IPS-18a (cell line): ENCODE measurements at regions not wholly inside any gene's neighbourhood (a gene's known extent, or its start where the extent isn't known, plus 50 kb on each side); places are given as distances from the start of the nearest gene placed in this dataset.

ENCODE experiments used
- H3K27ac ChIP-seq: one replicate; pipeline ENCODE4 v1.5.1; 2013; ENCODE audit warnings: low read length
- H3K27me3 ChIP-seq: one replicate; pipeline ENCODE4 v1.6.1; 2013; ENCODE audit warnings: mild to moderate bottlenecking, low read length; ENCODE audit not compliant: control insufficient read depth, insufficient read depth
- H3K36me3 ChIP-seq: one replicate; pipeline ENCODE4 v1.6.1; 2013; ENCODE audit warnings: low read depth, low read length; ENCODE audit not compliant: control insufficient read depth
- H3K4me1 ChIP-seq: one replicate; pipeline ENCODE4 v1.6.1; 2013; ENCODE audit warnings: low read depth, low read length; ENCODE audit not compliant: control insufficient read depth
- H3K4me3 ChIP-seq: one replicate; pipeline ENCODE4 v1.5.1; 2013; ENCODE audit warnings: low read length
- H3K9ac ChIP-seq: one replicate; pipeline ENCODE4 v1.6.1; 2013; ENCODE audit warnings: mild to moderate bottlenecking, low read length, moderate library complexity
- H3K9me3 ChIP-seq: one replicate; pipeline ENCODE4 v1.6.1; 2013; ENCODE audit warnings: low read depth, low read length; ENCODE audit not compliant: control insufficient read depth

DNA sequence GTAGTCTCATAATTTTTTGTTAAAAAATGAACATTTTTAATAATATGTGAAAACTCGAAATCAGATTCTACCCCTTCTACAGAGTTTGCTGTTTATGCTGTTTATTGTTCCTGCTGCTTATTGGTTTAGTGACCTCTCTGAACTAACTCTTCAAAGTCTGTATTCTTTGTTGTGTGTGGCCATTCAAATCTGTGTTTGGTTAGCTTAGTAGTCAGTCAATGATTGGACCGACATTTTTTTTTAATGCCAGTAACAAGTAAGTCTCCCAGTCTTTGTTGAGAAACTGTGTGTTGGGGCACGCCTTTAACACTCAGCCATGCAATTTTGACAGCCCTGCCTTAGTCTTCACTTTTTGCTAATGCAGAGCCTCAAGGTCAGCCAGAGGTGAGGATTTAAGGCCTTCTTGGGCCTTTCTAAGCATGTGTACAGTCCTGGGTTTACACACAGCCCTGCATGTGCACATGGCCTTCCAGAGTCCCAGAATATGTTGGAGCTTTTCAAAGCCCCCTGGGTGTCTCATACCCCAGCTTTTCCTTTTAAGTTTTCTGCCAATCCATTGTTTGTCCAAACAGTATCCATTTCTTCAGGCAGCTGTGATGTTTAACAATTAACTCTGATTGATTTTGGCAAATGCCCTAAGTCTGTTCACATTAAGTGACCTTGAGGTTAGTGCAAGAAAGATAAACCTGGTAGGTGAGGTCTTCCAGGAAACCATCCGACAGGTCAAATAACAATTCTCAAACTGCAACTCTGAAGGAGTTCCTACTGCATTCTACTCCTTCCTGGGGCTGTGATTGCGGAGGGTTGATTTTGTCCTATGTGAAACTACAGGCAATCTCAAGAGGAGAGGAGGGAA is 389.3 kb downstream of the PMP22 start:
- Histone ChIP-seq H3K9ac (no peak overlapping the region), H3K4me3 (no peak overlapping the region), H3K36me3 (no peaks in the 10 kb centered on the region), H3K27me3 (no peaks in the 10 kb centered on the region), H3K4me1 (no peaks in the 10 kb centered on the region), H3K9me3 (no peaks in the 10 kb centered on the region), H3K27ac (no peak overlapping the region)

GRCh38 chr17:14873996-14874395 is 391.1 kb downstream of the PMP22 start:
- Histone ChIP-seq H3K9ac (no peak overlapping the region), H3K4me1 (no peaks in the 10 kb centered on the region), H3K36me3 (no peaks in the 10 kb centered on the region), H3K27me3 (no peaks in the 10 kb centered on the region), H3K27ac (no peak overlapping the region), H3K4me3 (no peak overlapping the region), H3K9me3 (no peaks in the 10 kb centered on the region)

GRCh38 chr17:14873540-14873939 is 391.6 kb downstream of the PMP22 start:
- Histone ChIP-seq H3K27ac (no peak overlapping the region), H3K4me3 (no peak overlapping the region), H3K36me3 (no peaks in the 10 kb centered on the region), H3K9me3 (no peaks in the 10 kb centered on the region), H3K9ac (no peak overlapping the region), H3K27me3 (no peaks in the 10 kb centered on the region), H3K4me1 (no peaks in the 10 kb centered on the region)

DNA sequence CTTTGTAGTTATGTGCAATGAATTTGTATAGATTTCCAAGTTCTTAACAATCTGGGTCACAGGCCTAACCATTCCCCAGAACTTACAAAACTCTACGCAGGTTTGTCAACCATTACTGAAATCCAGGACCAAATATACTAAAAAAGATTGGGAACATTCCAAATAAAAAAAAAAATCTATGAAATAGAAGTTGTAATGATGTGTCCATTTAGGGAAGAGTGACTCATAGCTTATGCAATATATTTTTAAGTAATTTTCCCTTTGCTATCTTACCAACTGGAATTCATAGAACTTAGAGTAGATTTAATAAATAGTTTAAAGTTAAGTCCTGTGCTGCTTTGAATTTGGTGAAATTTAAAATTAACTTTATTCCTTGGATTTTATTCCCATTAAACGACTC is 393.2 kb downstream of the PMP22 start:
- no peak overlapping the region for H3K27ac ChIP-seq
- H3K36me3 ChIP-seq, result no peaks in the 10 kb centered on the region
- no peaks in the 10 kb centered on the region for H3K27me3 ChIP-seq
- no peaks in the 10 kb centered on the region for H3K4me1 ChIP-seq
- H3K4me3 ChIP-seq, result no peak overlapping the region
- no peak overlapping the region for H3K9ac ChIP-seq
- H3K9me3 ChIP-seq, result no peaks in the 10 kb centered on the region

DNA sequence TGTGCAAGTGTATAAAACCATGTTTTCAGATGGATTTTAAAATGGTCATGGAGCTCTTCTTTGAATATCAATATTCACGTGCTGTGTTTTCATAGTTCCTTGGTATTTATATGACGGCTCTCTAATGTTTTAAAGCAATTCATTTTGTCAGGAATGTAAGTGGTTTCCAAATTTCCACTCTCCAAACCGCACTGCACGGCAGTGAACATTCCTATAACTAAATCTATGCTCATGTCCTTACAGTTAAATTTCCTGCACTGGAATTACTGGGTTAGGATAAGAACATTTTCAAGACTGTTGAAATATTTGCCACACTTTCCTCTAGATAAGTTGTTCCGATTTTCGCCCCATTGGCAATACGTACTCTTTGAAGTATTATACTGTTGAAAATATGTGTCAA is 398.9 kb downstream of the PMP22 start:
- Histone ChIP-seq H3K36me3 (no peaks in the 10 kb centered on the region), H3K9ac (no peak overlapping the region), H3K4me1 (peaks cover 3% of the 10 kb centered on the region), H3K4me3 (no peak overlapping the region), H3K9me3 (no peaks in the 10 kb centered on the region), H3K27ac (no peak overlapping the region), H3K27me3 (no peaks in the 10 kb centered on the region)

DNA sequence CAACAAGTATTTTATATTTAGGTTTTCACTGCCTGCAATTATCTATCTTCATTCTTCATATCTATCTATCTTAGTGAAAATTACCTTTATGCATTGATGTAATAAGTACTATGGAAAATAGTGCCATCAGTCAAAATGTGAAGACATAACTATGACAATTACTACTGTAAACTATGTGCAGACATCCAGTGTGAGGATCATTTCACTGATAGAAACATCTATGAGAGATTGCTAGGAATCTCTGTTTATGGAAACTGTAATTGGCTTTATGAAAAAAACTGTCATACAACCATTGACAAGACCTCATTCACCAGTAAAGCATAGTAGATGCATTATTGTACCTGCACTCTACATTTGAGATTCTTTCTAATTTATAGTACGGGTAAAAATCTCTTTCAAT is 401.0 kb downstream of the PMP22 start:
- no peak overlapping the region for H3K4me3 ChIP-seq
- H3K27ac ChIP-seq, result no peak overlapping the region
- no peaks in the 10 kb centered on the region for H3K27me3 ChIP-seq
- no peak overlapping the region for H3K9ac ChIP-seq
- H3K4me1 ChIP-seq, result peaks cover 3% of the 10 kb centered on the region
- no peaks in the 10 kb centered on the region for H3K36me3 ChIP-seq
- H3K9me3 ChIP-seq, result no peaks in the 10 kb centered on the region

DNA sequence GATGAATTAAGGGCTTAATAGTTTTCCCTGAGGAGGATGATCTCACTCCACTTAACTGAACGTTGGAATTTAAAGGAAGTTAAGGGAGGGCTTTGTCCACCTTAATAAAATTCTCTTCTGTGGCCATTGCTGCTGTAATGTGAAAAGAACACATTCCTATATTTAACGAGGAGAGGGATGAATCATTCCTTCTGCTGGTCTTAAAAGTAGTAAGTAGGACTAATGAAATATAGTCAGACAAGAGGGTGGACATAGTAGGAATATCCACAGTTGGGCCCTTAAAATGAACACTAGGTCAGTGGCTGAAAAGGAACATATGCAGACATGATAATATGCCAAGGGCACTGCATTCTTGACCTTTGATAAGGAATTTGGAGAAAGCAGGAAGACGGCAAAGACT is 405.6 kb downstream of the PMP22 start:
- Histone ChIP-seq H3K36me3 (no peaks in the 10 kb centered on the region), H3K4me3 (no peak overlapping the region), H3K27me3 (no peaks in the 10 kb centered on the region), H3K27ac (no peak overlapping the region), H3K9me3 (no peaks in the 10 kb centered on the region), H3K9ac (no peak overlapping the region), H3K4me1 (peaks cover 5% of the 10 kb centered on the region)

- H3K9me3 ChIP-seq, result no peaks in the 10 kb centered on the region
- H3K36me3 ChIP-seq, result no peaks in the 10 kb centered on the region
- no peak overlapping the region for H3K9ac ChIP-seq
- H3K4me1 ChIP-seq, result peaks cover 5% of the 10 kb centered on the region
- H3K4me3 ChIP-seq, result no peak overlapping the region
- H3K27me3 ChIP-seq, result no peaks in the 10 kb centered on the region
- no peak overlapping the region for H3K27ac ChIP-seq
Observed at GRCh38 chr17:14856176-14856575, 408.9 kb downstream of the PMP22 start.

DNA sequence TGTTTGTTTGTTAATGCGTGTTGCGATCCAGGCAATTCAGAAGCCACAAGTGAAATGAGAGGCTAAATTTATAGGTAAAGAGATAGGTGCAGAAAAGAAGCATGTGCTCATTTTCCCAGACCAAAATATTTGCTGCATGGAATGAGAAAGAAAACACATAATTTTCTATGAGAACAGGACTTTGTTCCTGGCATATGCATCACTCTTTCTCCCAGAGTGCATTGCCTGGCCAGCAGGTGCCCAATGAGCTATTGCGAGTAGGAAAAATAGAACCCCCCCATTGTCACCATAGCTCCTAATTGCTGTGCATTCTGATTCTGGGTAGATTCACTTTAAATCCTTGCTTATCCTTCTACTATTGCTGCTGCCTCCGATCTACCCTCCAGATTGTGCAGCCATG is 410.4 kb downstream of the PMP22 start:
- Histone ChIP-seq H3K4me3 (no peak overlapping the region), H3K27ac (no peak overlapping the region), H3K4me1 (peaks cover 5% of the 10 kb centered on the region), H3K27me3 (no peaks in the 10 kb centered on the region), H3K9me3 (no peaks in the 10 kb centered on the region), H3K36me3 (no peaks in the 10 kb centered on the region), H3K9ac (no peak overlapping the region)

- Histone ChIP-seq H3K4me3 (no peak overlapping the region), H3K27ac (no peak overlapping the region), H3K27me3 (no peaks in the 10 kb centered on the region), H3K9ac (no peak overlapping the region), H3K9me3 (no peaks in the 10 kb centered on the region), H3K36me3 (no peaks in the 10 kb centered on the region), H3K4me1 (no peaks in the 10 kb centered on the region)
Observed at GRCh38 chr17:14845591-14846281, 419.4 kb downstream of the PMP22 start.

- Histone ChIP-seq H3K9ac (no peak overlapping the region), H3K4me1 (no peaks in the 10 kb centered on the region), H3K27ac (no peak overlapping the region), H3K4me3 (no peak overlapping the region), H3K36me3 (no peaks in the 10 kb centered on the region), H3K9me3 (no peaks in the 10 kb centered on the region), H3K27me3 (no peaks in the 10 kb centered on the region)
Observed at GRCh38 chr17:14843086-14843795, 421.9 kb downstream of the PMP22 start.
